H1 (cell line): ENCODE measurements at regions not wholly inside any gene's neighbourhood (a gene's known extent, or its start where the extent isn't known, plus 50 kb on each side); places are given as distances from the start of the nearest gene placed in this dataset.

Source experiments
- CTCF ChIA-PET: fragments of 300-600 bp; sonication (Branson Sonifier 250); formaldehyde crosslinking; loops from one replicate; lab custom pipeline; 2021; ENCODE audit not compliant: partially characterized antibody; lab: Charles Lee
- POLR2A ChIA-PET: fragments of 300-600 bp; sonication (Branson Sonifier 250); formaldehyde crosslinking; loops from one replicate; lab custom pipeline; 2021; ENCODE audit warnings: inconsistent platforms; ENCODE audit not compliant: partially characterized antibody; lab: Charles Lee
- DNase-seq, 2 experiments: peaks; one replicate each; pipeline versions ENCODE4 v3.0.0 to v3.0.0-alpha.2; 2010 to 2022; ENCODE audit warnings: low spot score in 2 of 2, low read depth in 1 of 2, mixed read lengths in 1 of 2
- FAIRE-seq: peaks from 2 replicates; lab custom pipeline; 2011; peaks lifted over from hg19 to GRCh38; lab: Jason Lieb, UNC
- H2AFZ ChIP-seq: 2 replicates; pipeline ENCODE4 v1.8.1; 2012; ENCODE audit warnings: low read length, inconsistent platforms
- H2AK5ac ChIP-seq: 2 replicates; pipeline ENCODE4 v1.6.1; 2013; ENCODE audit warnings: low read depth, low read length
- H2BK120ac ChIP-seq: replicated peaks from 2 replicates; pipeline ENCODE3; 2013; ENCODE audit warnings: low read depth, low read length, inconsistent platforms
- H2BK12ac ChIP-seq: 2 replicates; pipeline ENCODE4 v1.6.1; 2013; ENCODE audit warnings: low read depth, low read length
- H2BK15ac ChIP-seq: 2 replicates; pipeline ENCODE4 v1.6.1; 2013; ENCODE audit warnings: low read length
- H2BK20ac ChIP-seq: 2 replicates; pipeline ENCODE4 v1.6.1; 2013; ENCODE audit warnings: low read length
- H2BK5ac ChIP-seq: 2 replicates; pipeline ENCODE4 v1.6.1; 2013; ENCODE audit warnings: low read depth, low read length
- H3K14ac ChIP-seq: 2 replicates; pipeline ENCODE4 v1.6.1; 2013; ENCODE audit warnings: inconsistent platforms; ENCODE audit not compliant: insufficient read length
- H3K18ac ChIP-seq: 2 replicates; pipeline ENCODE4 v1.6.1; 2013; ENCODE audit warnings: low read length; ENCODE audit errors: extremely low read depth
- H3K23ac ChIP-seq: 2 replicates; pipeline ENCODE4 v1.6.1; 2013; ENCODE audit warnings: inconsistent platforms; ENCODE audit not compliant: insufficient read length
- H3K23me2 ChIP-seq: 2 replicates; pipeline ENCODE4 v1.6.1; 2013; ENCODE audit warnings: low read depth, low read length
- H3K27ac ChIP-seq: 2 replicates; pipeline ENCODE4 v1.6.1; 2011; ENCODE audit warnings: low read depth, low read length, inconsistent platforms
- H3K27me3 ChIP-seq, 4 experiments: replicated peaks in 1 of 4; 1 replicate in 1 of 4; 2 replicates in 3 of 4; pipeline versions ENCODE4 v1.6.1 to v1.8.1; 2011 to 2013; ENCODE audit warnings: low read length in 3 of 4, mild to moderate bottlenecking in 3 of 4, inconsistent platforms in 2 of 4, mixed read lengths in 2 of 4, moderate library complexity in 1 of 4; ENCODE audit not compliant: control insufficient read depth in 3 of 4, insufficient read depth in 3 of 4; ENCODE audit errors: extremely low read depth in 1 of 4
- H3K36me3 ChIP-seq, 4 experiments: 2 replicates each; pipeline versions ENCODE4 v1.6.1 to v1.8.1; 2011 to 2013; ENCODE audit warnings: mild to moderate bottlenecking in 4 of 4, low read length in 3 of 4, moderate library complexity in 2 of 4, control low read depth in 1 of 4, inconsistent platforms in 1 of 4; ENCODE audit not compliant: insufficient read depth in 4 of 4, control insufficient read depth in 2 of 4
- H3K4ac ChIP-seq: replicated peaks from 2 replicates; pipeline ENCODE3; 2013; ENCODE audit warnings: low read length, low read depth, mixed read lengths, inconsistent platforms; ENCODE audit not compliant: insufficient read length
- H3K4me1 ChIP-seq, 4 experiments: replicated peaks in 1 of 4; 1 replicate in 1 of 4; 2 replicates in 3 of 4; pipeline versions ENCODE4 v1.6.1 to v1.8.1; 2011 to 2013; ENCODE audit warnings: low read length in 3 of 4, inconsistent platforms in 2 of 4, mixed read lengths in 1 of 4; ENCODE audit not compliant: insufficient read depth in 4 of 4, control insufficient read depth in 3 of 4
- H3K4me2 ChIP-seq, 2 experiments: 2 replicates each; pipeline versions ENCODE4 v1.6.1 to v1.8.1; 2011 to 2013; ENCODE audit warnings: low read depth in 2 of 2, low read length in 2 of 2, control low read depth in 1 of 2, inconsistent platforms in 1 of 2, mild to moderate bottlenecking in 1 of 2; ENCODE audit not compliant: insufficient read depth in 1 of 2
- H3K4me3 ChIP-seq, 4 experiments: fragments of 200-600, 300-600 bp in 1 of 4; sonication (generic), shearing (Covaris generic), sonication (Bioruptor Twin) in 1 of 4; 2 replicates each; pipeline versions ENCODE4 v1.5.1 to v1.8.1; 2011 to 2016; ENCODE audit warnings: low read length in 4 of 4, low read depth in 3 of 4, control low read depth in 2 of 4, inconsistent platforms in 2 of 4, mild to moderate bottlenecking in 2 of 4, mixed read lengths in 1 of 4, moderate library complexity in 1 of 4; ENCODE audit not compliant: insufficient read depth in 2 of 4; ENCODE audit errors: extremely low read depth in 1 of 4
- H3K56ac ChIP-seq: replicated peaks from 2 replicates; pipeline ENCODE3; 2013; ENCODE audit warnings: low read depth, mild to moderate bottlenecking, mixed read lengths, low read length, inconsistent platforms; ENCODE audit not compliant: insufficient read length
- H3K79me1 ChIP-seq: 2 replicates; pipeline ENCODE4 v1.6.1; 2013; ENCODE audit warnings: low read depth, low read length, control low read depth
- H3K79me2 ChIP-seq, 2 experiments: 2 replicates each; pipeline versions ENCODE4 v1.6.1 to v1.8.1; 2012 to 2013; ENCODE audit warnings: low read length in 2 of 2, mild to moderate bottlenecking in 2 of 2, inconsistent platforms in 1 of 2; ENCODE audit not compliant: insufficient read depth in 2 of 2, control insufficient read depth in 1 of 2
- H3K9ac ChIP-seq, 4 experiments: replicated peaks in 1 of 4; 1 replicate in 1 of 4; 2 replicates in 3 of 4; pipeline versions ENCODE4 v1.6.1 to v1.8.1; 2011 to 2013; ENCODE audit warnings: low read depth in 3 of 4, low read length in 3 of 4, control low read depth in 2 of 4, mild to moderate bottlenecking in 2 of 4, moderate library complexity in 2 of 4, inconsistent platforms in 1 of 4; ENCODE audit errors: extremely low read depth in 1 of 4
- H3K9me3 ChIP-seq, 2 experiments: 2 replicates each; pipeline versions ENCODE4 v1.6.1 to v1.8.1; 2012 to 2013; ENCODE audit warnings: mild to moderate bottlenecking in 2 of 2, moderate library complexity in 2 of 2, control low read depth in 1 of 2, inconsistent platforms in 1 of 2, low read depth in 1 of 2, low read length in 1 of 2, mixed read lengths in 1 of 2; ENCODE audit not compliant: insufficient read depth in 2 of 2
- H4K20me1 ChIP-seq, 2 experiments: replicated peaks in 1 of 2; 2 replicates each; pipeline versions ENCODE3 to v1.8.1; 2011 to 2013; ENCODE audit warnings: inconsistent platforms in 2 of 2, low read length in 2 of 2, mild to moderate bottlenecking in 1 of 2; ENCODE audit not compliant: insufficient read depth in 2 of 2, control insufficient read depth in 1 of 2
- H4K5ac ChIP-seq: 2 replicates; pipeline ENCODE4 v1.6.1; 2013; ENCODE audit warnings: low read length, low read depth, mixed read lengths, inconsistent platforms; ENCODE audit not compliant: insufficient read length
- H4K8ac ChIP-seq: 2 replicates; pipeline ENCODE4 v1.8.0; 2013; ENCODE audit warnings: mild to moderate bottlenecking, moderate library complexity, low read length, inconsistent platforms; ENCODE audit not compliant: insufficient read depth; ENCODE audit errors: extremely low read depth
- H4K91ac ChIP-seq: replicated peaks from 2 replicates; pipeline ENCODE3; 2013; ENCODE audit warnings: low read length, mixed read lengths, inconsistent platforms; ENCODE audit not compliant: insufficient read length
- JUND ChIP-seq: IDR thresholded peaks from 2 replicates; pipeline ENCODE4 v1.6.1; 2011; ENCODE audit warnings: mild to moderate bottlenecking, improper control_type of control experiment, low read length
- KDM4A ChIP-seq: IDR thresholded peaks from one replicate; pipeline ENCODE4 v1.7.1; 2012; ENCODE audit warnings: low read depth, mild to moderate bottlenecking, moderate library complexity, low read length, inconsistent platforms; ENCODE audit not compliant: severe bottlenecking
- KDM5A ChIP-seq: fragments of 200-600 bp; IDR thresholded peaks from 2 replicates; pipeline ENCODE4 v1.7.1; 2012; ENCODE audit warnings: mild to moderate bottlenecking, low read length, inconsistent platforms, mixed read lengths
- POLR2A ChIP-seq, 2 experiments: IDR thresholded peaks; 1 replicate in 1 of 2; 2 replicates in 1 of 2; pipeline ENCODE4 v1.6.1; 2011; ENCODE audit warnings: low read depth in 2 of 2, low read length in 2 of 2, mild to moderate bottlenecking in 2 of 2; ENCODE audit errors: control extremely low read depth in 1 of 2

- no peak overlapping the region for H3K4me2 ChIP-seq
- no peak overlapping the region for H2AK5ac ChIP-seq
- no peaks in the 10 kb centered on the region for H3K36me3 ChIP-seq
- H3K14ac ChIP-seq, result no peak overlapping the region
- H3K27me3 ChIP-seq, result no peaks in the 10 kb centered on the region
- H3K23me2 ChIP-seq, result no peaks in the 10 kb centered on the region
- no peak overlapping the region for H2BK12ac ChIP-seq
- no peak for FAIRE-seq
- no peak overlapping the region for H4K91ac ChIP-seq
- TF ChIP-seq KDM5A (no peak), KDM4A (no peak), JUND (no peak), POLR2A (IDR thresholded peaks at IDR 0.05; ENCODE audit: control extremely low read depth in 1 of 2, low read depth in 2 of 2, low read length in 2 of 2) (no peak)
- CTCF ChIA-PET, result no interaction called here
- H4K20me1 ChIP-seq, result no peaks in the 10 kb centered on the region
- POLR2A ChIA-PET, result no interaction called here
- no peak overlapping the region for H3K18ac ChIP-seq
- no peak for DNase-seq
- H2BK5ac ChIP-seq, result no peak overlapping the region
- H4K5ac ChIP-seq, result no peak overlapping the region
- no peak overlapping the region for H3K4ac ChIP-seq
- H3K56ac ChIP-seq, result no peak overlapping the region
- H3K9me3 ChIP-seq, result peaks cover 2 to 3% of the 10 kb centered on the region in 2 experiments; a peak in 2 of 4 replicates
- no peaks in the 10 kb centered on the region for H3K4me1 ChIP-seq
- H4K8ac ChIP-seq, result no peak overlapping the region
- no peak overlapping the region for H3K27ac ChIP-seq
- H2BK20ac ChIP-seq, result no peak overlapping the region
- no peak overlapping the region for H3K23ac ChIP-seq
- H2AFZ ChIP-seq, result no peak overlapping the region
- H2BK15ac ChIP-seq, result no peak overlapping the region
- no peak overlapping the region for H3K9ac ChIP-seq
- H3K4me3 ChIP-seq, result no peak overlapping the region
- no peaks in the 10 kb centered on the region for H3K79me1 ChIP-seq
- H3K79me2 ChIP-seq, result no peaks in the 10 kb centered on the region
- H2BK120ac ChIP-seq, result no peak overlapping the region
These were observed 547.4 kb upstream of the CXADR start for GRCh38 chr21:16965424-16965823.
